Neural progenitor cell (in vitro differentiated cells): ENCODE measurements at regions not wholly inside any gene's neighbourhood (a gene's known extent, or its start where the extent isn't known, plus 50 kb on each side); places are given as distances from the start of the nearest gene placed in this dataset.
"Not testable (repeated sequence)": the region's sequence is repeated elsewhere in the genome, so short reads cannot be mapped to it uniquely, and the experiment has no call there.

ENCODE experiments used
- DNase-seq: peaks from one replicate; pipeline ENCODE4 v3.0.0-alpha.2; 2016; ENCODE audit warnings: low spot score
- H2AFZ ChIP-seq: fragments of 200-600 bp; sonication (generic); replicated peaks from 2 replicates; pipeline ENCODE4 v1.6.1; 2016; ENCODE audit warnings: antibody characterized with exemption
- H3F3A ChIP-seq: fragments of 200-600 bp; sonication (generic); 2 replicates; pipeline ENCODE4 v1.6.1; 2016; ENCODE audit warnings: antibody characterized with exemption, low read depth
- H3K27ac ChIP-seq: fragments of 200-600 bp; sonication (generic); 2 replicates; pipeline ENCODE4 v1.5.1; 2016; ENCODE audit warnings: mild to moderate bottlenecking
- H3K27me3 ChIP-seq: fragments of 200-600 bp; sonication (generic); 2 replicates; pipeline ENCODE4 v1.6.1; 2016; ENCODE audit warnings: mild to moderate bottlenecking, moderate library complexity
- H3K36me3 ChIP-seq: fragments of 200-600 bp; sonication (generic); 2 replicates; pipeline ENCODE4 v1.5.1; 2016
- H3K4me1 ChIP-seq: fragments of 200-600 bp; sonication (generic); 2 replicates; pipeline ENCODE4 v1.6.1; 2016; ENCODE audit warnings: mixed run types
- H3K4me2 ChIP-seq: fragments of 200-600 bp; sonication (generic); 2 replicates; pipeline ENCODE4 v1.6.1; 2016
- H3K4me3 ChIP-seq: fragments of 200-600 bp; sonication (generic); 2 replicates; pipeline ENCODE4 v1.5.1; 2016
- H3K79me2 ChIP-seq: fragments of 200-600 bp; sonication (generic); 2 replicates; pipeline ENCODE4 v1.6.1; 2016; ENCODE audit warnings: low read depth
- H3K9ac ChIP-seq: fragments of 200-600 bp; sonication (generic); 2 replicates; pipeline ENCODE4 v1.6.1; 2016
- H3K9me3 ChIP-seq: fragments of 200-600 bp; sonication (generic); 2 replicates; pipeline ENCODE4 v1.5.1; 2016; ENCODE audit warnings: low read depth
- H4K20me1 ChIP-seq: fragments of 200-600 bp; sonication (generic); 2 replicates; pipeline ENCODE4 v1.6.1; 2016; ENCODE audit warnings: low read depth
- H3K27ac Mint-ChIP-seq: 3 replicates; pipeline ENCODE4 v1.8.0; 2021; ENCODE audit warnings: mixed read lengths
- H3K27me3 Mint-ChIP-seq: 2 replicates; pipeline ENCODE4 v1.8.0; 2022; ENCODE audit warnings: low read depth, mild to moderate bottlenecking, inconsistent platforms, moderate library complexity, mixed read lengths; ENCODE audit not compliant: insufficient read depth
- H3K36me3 Mint-ChIP-seq: 3 replicates; pipeline ENCODE4 v1.8.0; 2021; ENCODE audit warnings: mixed read lengths
- H3K4me1 Mint-ChIP-seq: 3 replicates; pipeline ENCODE4 v1.8.0; 2021; ENCODE audit warnings: mixed read lengths
- H3K4me3 Mint-ChIP-seq: 3 replicates; pipeline ENCODE4 v1.8.0; 2021; ENCODE audit warnings: mild to moderate bottlenecking, moderate library complexity, mixed read lengths
- H3K9me3 Mint-ChIP-seq: 3 replicates; pipeline ENCODE4 v1.8.0; 2020; ENCODE audit warnings: mixed read lengths
- CTCF ChIP-seq: fragments of 200-600 bp; sonication (generic); IDR thresholded peaks from 2 replicates; pipeline ENCODE4 v1.5.1; 2017; ENCODE audit warnings: antibody characterized with exemption, mild to moderate bottlenecking
- EZH2 ChIP-seq: fragments of 200-600 bp; sonication (generic); IDR thresholded peaks from 2 replicates; pipeline ENCODE4 v1.6.1; 2017; ENCODE audit warnings: antibody characterized with exemption, mild to moderate bottlenecking, moderate library complexity
- EZH2phosphoT487 ChIP-seq: fragments of 200-600 bp; sonication (generic); IDR thresholded peaks from 2 replicates; pipeline ENCODE4 v1.6.1; 2017; ENCODE audit warnings: antibody characterized with exemption

DNA sequence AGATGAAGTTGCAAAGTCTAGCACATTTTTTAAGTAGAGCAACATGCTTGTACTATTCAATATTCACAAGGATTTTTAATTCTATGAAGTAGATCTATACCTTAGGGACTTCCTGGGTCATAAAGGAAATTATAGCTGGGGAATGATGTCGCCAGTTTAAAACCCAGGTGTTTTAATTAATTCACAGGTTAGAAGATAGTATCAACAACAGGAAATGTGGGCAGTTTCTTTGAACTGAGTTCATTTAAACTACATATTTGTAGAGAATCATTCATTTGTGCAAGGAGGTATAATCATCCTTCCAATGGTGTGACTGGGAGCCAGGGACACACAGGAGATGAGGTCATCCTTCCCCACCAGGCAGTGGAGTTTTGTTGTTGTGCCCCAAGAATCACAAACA, 181.3 kb upstream of the KLF3 start:
- H3K4me3 ChIP-seq: no peak overlapping the region
- Mint-ChIP-seq H3K9me3 (peaks cover 13% of the 10 kb centered on the region), H3K4me1 (peaks cover 13% of the 10 kb centered on the region), H3K36me3 (peaks cover 2% of the 10 kb centered on the region), H3K4me3 (no peak overlapping the region), H3K27ac (no peak overlapping the region), H3K27me3 (peaks cover under 1% of the 10 kb centered on the region)
- peaks cover 4% of the 10 kb centered on the region for H3F3A ChIP-seq
- H3K36me3 ChIP-seq: no peaks in the 10 kb centered on the region
- DNase-seq: no peak
- no peak overlapping the region for H3K27ac ChIP-seq
- H3K4me1 ChIP-seq: peaks cover 10% of the 10 kb centered on the region
- H3K9ac ChIP-seq: no peak overlapping the region
- H4K20me1 ChIP-seq: no peaks in the 10 kb centered on the region
- H3K27me3 ChIP-seq: no peaks in the 10 kb centered on the region
- H3K9me3 ChIP-seq: no peaks in the 10 kb centered on the region
- no peak overlapping the region for H2AFZ ChIP-seq
- no peaks in the 10 kb centered on the region for H3K79me2 ChIP-seq
- no peak for TF ChIP-seq EZH2
- TF ChIP-seq CTCF: no peak
- TF ChIP-seq EZH2phosphoT487: no peak
- no peak overlapping the region for H3K4me2 ChIP-seq

DNA sequence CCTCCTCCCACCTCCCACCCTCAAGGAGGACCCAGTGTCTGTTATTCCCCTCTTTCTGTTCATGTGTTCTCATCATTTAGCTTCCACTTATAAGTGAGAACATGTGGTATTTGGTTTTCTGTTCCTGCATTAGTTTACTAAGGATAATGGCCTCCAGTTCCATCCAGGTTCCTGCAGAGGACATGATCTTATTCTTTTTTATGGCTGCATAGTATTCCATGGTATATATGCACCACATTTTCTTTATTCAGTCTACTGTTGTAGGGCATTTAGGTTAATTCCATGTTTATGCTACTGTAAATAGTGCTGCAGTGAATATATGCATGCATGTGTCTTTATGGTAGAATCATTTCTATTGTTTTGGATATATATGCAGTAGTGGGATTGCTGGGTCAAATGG, 180.4 kb upstream of the KLF3 start:
- not testable (repeated sequence) for H4K20me1 ChIP-seq, H3K9me3 ChIP-seq, H3K27me3 Mint-ChIP-seq, H3K9ac ChIP-seq, H3K36me3 ChIP-seq, H3K27ac Mint-ChIP-seq, H3K27me3 ChIP-seq, H2AFZ ChIP-seq, H3K79me2 ChIP-seq, H3K36me3 Mint-ChIP-seq, H3K9me3 Mint-ChIP-seq, H3K4me2 ChIP-seq, H3K27ac ChIP-seq, H3K4me3 ChIP-seq, H3K4me3 Mint-ChIP-seq, DNase-seq
- H3K4me1 Mint-ChIP-seq: peaks cover 22% of the 10 kb centered on the region
- peaks cover 20% of the 10 kb centered on the region for H3K4me1 ChIP-seq
- H3F3A ChIP-seq: peaks cover 13% of the 10 kb centered on the region

GRCh38 chr4:38489011-38489861, 174.8 kb upstream of the KLF3 start:
- TF ChIP-seq EZH2: no peak
- TF ChIP-seq CTCF: peak; percentile 35
- TF ChIP-seq EZH2phosphoT487: peak; percentile 52
- H4K20me1 ChIP-seq: no peaks in the 10 kb centered on the region
- H2AFZ ChIP-seq: no peak overlapping the region
- H3F3A ChIP-seq: peaks cover 39% of the 10 kb centered on the region
- Mint-ChIP-seq H3K4me3 (peak overlapping the region; percentile 75), H3K4me1 (peaks cover 60% of the 10 kb centered on the region), H3K27ac (peak overlapping the region; percentile 98), H3K27me3 (peaks cover 6% of the 10 kb centered on the region), H3K9me3 (peaks cover 5% of the 10 kb centered on the region), H3K36me3 (no peaks in the 10 kb centered on the region)
- no peak overlapping the region for H3K9ac ChIP-seq
- DNase-seq: peak; percentile 96
- H3K27ac ChIP-seq: peak overlapping the region; percentile 98
- H3K4me1 ChIP-seq: peaks cover 50% of the 10 kb centered on the region
- H3K36me3 ChIP-seq: no peaks in the 10 kb centered on the region
- peak overlapping the region; percentile 37 for H3K4me3 ChIP-seq
- no peaks in the 10 kb centered on the region for H3K9me3 ChIP-seq
- H3K4me2 ChIP-seq: peak overlapping the region; percentile 69
- no peaks in the 10 kb centered on the region for H3K79me2 ChIP-seq
- H3K27me3 ChIP-seq: no peaks in the 10 kb centered on the region
